Amniotic epithelial cell (primary cell): ENCODE measurements at regions not wholly inside any gene's neighbourhood (a gene's known extent, or its start where the extent isn't known, plus 50 kb on each side); places are given as distances from the start of the nearest gene placed in this dataset.

Source experiments
- DNase-seq: peaks from one replicate; pipeline ENCODE4 v3.0.0-alpha.2; 2010; ENCODE audit warnings: low read depth

DNA sequence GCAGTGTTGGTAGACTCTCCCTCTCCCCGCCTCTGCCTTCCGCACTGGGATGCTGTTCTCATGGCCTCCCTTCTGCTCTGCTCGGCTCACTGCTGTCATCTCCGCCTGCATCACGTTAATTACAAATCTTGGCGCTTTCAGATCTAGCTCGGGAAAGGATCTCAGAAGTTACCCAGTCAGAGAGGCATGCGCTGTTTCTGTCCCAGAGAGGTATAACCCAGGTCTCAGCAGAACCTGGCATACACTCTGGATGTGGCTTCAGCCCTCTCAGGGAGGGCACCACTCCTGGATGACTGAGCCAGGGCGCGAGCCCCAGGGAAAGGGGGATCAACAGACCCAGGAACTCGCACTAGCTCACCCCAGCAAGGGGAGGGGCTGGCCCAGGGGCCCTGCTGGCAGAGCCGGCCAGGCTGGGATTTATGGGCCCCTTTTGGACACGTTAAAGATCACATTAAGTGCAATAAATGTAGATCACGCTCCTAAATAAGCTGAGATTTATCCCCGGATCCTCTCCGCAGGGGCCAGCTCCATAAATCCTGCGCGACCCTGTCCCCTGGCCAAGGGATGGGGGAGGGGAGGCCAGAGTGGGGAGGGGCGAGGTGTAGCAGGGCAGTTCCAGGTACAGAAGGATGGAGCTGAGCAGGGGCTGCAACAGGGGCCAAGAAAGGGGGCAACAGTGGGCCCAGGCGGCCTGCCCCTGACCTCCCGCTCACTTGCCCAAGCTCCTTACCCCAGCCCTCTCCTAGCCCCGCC lies 101.3 kb upstream of the ZBTB40 start:
- no peak for DNase-seq

DNA sequence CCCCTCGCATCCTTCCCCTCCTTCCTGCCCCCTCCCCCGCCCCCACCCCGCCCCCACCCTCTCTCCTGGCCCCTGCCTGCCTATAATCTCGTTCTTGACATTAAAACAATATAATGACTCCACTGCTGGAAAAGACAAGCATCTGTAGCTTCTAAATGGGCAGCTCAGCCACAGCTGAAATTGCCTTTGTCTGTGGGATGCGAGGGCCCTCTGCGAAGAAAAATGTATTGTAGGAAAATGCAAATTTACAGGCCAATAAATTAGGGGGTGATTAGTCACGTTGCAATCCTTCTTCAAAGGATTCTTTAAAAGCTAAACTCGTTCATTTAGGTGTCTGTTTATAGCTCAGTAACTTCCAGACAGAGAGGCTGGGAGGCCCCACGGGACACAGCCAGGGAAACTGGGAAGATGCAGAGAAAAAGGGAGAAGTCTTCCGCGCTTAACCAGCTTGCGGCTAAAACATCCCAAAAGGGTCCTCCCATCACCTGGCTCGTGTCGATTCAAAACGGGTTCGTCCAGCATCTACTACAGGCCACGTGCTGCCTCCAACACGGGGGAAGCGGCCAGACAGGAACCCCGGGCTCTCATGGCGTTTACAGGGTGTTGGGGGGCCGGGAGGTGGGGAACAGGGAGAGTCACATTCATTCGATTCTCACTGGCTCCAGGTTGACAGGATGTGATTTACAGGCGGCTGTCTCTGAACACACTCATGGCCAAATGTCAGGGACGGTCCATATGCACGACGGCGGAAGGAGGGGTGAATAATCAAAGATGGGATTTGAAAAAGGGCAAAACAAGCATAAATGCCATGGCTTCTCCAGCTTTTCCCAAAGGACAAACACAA lies 100.5 kb upstream of the ZBTB40 start:
- no peak for DNase-seq

DNA sequence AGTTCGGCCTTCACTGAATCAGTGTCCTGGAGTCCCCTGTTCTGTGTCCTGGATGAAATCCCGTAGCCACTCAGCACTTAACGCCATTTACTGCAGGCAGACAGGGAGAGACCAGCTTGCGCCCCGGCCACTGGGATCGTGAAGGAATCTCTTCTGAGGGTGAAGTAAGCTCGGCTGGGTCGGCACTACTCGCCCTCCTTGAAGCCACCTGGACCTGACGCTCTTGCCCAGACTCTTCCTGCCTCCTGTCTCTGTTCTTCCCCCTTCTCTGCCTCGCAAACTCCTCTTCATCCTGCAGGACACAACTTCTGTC lies 99.9 kb upstream of the ZBTB40 start:
- no peak for DNase-seq

DNA sequence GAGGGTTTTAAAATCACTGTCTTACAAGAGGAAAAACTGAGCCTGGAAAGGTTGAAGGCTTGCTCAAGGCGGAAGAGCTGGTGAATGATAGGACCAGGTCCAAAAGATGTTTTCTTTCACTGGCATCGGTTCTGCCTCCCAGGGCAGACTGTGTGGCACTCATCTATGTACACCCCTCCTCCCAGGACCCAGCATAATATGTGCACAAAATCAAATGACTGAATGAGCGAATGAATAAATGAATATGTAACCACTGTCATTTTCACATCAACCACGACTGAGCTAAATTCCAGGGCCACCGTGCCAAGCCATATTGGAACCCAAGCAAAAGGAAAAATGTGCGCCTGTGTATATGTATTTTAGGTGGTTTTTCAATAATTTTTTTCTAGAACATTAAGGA lies 99.3 kb upstream of the ZBTB40 start:
- no peak for DNase-seq

DNA sequence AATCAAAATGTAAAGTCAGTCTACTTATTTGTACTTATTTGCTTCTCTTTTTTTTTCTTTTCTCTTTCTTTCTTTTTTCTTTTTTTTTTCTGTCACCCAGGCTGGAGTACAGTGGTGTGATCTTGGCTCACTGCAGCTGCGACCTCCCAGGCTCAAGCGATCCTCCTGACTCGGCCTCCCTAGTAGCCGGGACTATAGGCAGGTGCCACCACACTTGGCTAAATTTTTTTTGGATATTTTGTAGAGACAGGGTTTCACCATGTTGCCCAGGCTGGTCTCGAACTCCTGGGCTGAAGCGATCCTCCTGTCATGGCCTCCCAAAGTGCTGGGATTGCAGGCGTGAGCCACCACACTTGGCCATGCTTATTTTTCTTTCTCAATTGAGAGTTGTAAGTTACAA lies 98.8 kb upstream of the ZBTB40 start:
- DNase-seq, result no peak

DNA sequence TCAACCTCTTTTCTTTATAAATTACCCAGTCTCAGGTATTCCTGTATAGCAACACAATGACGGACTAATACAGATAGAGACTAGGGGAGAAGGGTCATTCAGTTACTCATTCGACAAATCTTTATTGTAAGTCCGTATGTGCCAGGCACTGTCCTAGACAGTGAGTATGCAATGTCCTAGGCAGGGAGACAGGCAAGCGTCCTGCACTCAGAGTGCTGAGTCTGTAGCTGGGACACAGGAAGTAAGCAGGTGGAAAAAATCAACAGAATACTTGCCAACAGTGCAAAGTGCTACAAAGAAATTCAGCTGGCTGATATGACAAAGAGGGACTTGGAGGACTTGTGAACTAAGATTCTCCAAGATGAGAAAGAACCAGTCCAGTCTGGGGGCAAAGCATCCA lies 92.2 kb upstream of the ZBTB40 start:
- DNase-seq, result no peak

DNA sequence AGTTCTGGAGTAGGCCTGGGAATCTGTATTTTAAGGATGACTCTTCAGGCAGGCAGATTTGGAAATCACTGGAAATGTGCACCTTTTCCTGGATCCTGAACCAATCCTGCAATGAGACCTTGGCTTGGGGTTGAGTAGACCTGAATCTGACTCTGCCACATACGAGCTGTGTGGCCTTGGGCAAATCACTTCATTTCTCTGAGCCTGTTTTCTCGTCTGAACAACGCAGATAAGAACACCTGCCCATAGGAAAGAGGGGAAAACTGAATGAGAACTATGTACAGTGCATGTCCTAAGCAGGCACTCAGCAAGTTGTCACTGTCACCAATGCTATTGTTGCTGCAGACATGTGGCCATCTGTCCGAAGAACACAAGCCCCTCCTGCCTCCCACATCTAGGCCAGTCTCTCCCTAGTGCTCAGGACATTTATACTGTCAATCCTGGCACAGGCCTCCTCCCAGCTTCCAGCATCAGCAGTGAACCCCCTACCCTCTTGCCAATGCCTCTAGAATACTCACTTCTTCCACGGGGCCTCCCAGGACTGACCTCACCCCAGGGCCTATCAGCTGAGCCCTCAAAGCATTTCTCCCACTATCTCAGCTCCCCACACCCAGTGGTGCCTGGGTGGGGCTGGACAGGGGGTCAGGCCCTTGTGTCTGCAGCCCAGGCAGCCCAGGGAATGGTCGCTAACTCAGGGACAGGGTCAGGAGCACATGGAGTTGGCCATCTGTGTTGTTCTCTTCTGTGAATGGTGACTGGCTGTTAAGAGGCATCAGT lies 88.8 kb upstream of the ZBTB40 start:
- DNase-seq, result no peak

DNA sequence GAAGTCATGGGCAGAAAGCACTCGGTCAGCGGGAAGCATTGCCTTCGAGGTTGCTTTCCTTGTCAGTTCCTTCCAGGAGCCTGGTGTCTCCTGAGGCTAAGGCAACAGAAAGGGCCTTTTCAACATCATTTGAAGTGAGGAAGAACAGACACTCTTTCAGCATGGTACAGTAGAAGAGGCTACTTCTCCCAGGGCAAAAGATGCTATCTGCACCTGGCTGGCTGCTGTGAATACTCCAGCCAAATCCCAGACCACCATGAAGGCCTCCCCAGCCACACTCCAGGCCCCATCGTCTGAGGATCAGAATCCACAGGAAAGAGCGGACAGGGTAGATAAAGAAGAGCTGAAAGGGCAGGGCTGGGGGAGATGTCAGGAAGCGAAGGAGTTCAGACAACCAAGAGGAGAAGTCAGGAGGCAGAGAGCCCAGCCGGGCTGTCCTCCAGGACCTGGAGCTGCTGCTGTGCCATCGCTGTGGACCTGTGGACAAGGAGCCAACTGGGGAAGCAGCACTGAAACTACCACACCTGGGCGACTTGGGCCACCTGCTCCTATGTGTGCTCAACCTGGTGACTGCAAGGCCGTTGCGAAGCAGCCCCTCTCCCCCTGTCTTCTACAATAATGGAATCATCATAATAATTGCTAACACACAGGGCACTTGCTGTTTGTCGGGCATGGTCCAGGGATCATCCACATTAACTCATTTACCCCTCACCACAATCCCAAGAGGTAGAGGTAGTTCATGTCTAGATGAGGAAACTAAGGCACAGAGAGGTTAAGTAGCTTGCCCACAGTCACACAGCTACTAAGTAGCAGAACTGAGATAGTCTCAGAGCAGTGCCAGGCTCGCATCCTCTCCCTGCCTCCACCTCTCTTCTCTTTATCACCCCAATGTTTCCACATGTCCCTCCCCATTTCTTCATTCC lies 88.0 kb upstream of the ZBTB40 start:
- no peak for DNase-seq

DNA sequence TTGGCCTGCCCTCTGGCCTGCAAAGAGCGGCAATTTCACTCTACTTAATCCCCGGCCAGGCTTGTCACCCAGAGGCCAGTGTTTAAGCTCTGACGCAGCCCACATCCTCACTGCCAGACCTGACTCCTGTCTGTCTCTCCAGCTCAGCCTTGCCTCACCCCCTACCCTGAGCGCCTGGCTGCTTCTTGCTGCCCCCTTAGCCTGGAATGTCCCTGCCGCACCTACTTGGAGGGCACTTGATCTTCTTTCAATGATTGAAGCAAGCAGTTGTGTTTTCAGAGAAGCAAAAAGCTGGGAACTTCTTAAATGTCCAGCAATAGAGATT lies 87.4 kb upstream of the ZBTB40 start:
- DNase-seq, result no peak

DNA sequence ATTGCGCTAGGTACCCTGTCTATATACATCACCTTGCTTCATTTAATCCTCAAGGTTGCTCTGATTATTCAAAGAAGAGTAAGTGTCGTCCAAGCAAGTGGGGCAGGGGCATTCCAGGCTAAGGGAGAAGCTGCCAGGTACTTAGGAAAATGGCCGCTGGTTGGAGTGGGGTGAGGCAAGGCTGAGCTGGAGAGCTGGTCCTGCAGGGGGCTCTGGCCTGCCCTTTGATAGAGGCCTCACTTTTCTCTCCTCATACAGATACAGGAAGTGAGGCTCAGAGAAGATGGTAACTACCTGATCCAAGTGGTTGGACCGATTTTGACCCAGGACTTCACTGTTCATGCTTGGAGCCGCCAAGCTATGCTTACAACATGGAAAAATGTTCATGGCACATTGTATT lies 86.9 kb upstream of the ZBTB40 start:
- DNase-seq, result no peak

DNA sequence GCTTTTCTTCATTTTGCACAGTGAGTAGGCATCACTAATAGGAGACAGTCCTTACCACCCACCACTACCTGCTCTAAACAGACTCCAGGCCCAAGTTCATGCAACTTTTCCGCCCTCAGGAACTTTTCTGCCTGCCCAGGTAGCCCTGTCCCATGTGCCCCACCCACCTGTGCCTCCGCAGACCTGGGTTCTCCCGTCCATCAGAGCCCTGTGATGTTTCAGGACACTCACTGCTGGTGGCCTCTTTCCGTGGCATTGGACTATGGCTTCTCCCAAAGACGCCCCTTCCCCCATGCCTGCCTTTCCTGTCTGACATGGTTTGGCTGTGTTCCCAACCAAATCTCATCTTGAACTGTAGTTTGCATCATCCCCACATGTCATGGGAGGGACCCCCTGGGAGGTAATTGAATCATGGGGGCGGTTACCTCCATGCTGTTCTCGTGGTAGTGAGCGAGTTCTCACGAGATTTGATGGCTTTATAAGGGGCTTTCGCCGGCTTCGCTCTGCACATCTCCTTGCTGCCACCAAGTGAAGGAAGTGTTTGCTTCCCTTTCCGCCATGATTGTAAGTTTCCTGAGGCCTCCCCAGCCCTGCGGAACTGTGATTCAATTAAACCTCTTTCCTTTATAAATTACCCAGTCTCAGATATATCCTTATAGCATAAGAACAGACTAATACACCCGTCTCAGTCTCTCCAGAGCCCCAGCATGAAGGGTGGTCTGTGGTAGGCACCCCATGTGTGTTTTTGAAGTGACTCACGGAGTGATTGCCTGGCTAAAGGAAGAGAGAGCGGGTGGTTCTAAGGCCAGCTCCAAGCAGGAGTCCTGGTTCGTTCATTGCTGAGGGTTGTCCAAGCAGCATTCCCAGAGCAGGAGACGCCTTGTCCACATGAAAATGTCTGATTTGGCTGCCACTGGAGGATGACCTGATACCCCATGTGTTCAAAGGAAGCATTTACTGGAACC lies 86.0 kb upstream of the ZBTB40 start:
- DNase-seq, result no peak

DNA sequence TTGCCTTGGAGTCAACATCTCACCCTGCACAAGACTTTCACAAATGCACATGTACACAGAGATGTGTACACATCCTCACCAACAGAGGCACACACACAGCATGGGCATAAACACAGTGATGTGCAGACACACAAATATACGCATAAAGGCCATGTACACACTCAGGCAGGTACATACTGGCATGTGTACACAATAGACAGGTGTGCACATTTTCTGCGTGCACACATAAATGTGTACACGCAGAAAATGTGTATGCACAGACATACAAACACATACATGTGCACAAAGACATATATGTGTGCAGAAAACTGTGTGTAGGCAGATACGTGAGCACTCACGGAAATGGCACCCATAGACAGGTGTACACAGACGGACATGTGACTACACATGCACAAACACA lies 85.3 kb upstream of the ZBTB40 start:
- DNase-seq, result no peak

DNA sequence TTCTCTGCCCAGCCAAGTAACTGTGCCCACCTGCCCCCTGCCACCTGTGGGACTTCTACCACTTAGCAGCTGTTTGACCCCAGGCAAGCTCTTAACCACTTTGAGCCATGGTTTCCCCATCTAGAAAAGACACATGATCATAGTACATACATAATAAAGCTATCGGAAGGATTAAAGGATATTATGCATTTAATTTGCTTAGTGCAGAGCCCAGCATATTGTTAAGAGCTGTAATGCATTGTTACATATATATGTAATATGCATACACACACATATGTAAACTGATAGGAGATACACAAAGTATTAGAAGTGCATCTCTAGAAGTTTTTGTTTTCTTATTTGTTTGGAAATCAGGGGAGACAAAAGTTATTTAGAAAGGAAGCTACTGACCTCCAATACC lies 83.5 kb upstream of the ZBTB40 start:
- DNase-seq, result no peak

DNA sequence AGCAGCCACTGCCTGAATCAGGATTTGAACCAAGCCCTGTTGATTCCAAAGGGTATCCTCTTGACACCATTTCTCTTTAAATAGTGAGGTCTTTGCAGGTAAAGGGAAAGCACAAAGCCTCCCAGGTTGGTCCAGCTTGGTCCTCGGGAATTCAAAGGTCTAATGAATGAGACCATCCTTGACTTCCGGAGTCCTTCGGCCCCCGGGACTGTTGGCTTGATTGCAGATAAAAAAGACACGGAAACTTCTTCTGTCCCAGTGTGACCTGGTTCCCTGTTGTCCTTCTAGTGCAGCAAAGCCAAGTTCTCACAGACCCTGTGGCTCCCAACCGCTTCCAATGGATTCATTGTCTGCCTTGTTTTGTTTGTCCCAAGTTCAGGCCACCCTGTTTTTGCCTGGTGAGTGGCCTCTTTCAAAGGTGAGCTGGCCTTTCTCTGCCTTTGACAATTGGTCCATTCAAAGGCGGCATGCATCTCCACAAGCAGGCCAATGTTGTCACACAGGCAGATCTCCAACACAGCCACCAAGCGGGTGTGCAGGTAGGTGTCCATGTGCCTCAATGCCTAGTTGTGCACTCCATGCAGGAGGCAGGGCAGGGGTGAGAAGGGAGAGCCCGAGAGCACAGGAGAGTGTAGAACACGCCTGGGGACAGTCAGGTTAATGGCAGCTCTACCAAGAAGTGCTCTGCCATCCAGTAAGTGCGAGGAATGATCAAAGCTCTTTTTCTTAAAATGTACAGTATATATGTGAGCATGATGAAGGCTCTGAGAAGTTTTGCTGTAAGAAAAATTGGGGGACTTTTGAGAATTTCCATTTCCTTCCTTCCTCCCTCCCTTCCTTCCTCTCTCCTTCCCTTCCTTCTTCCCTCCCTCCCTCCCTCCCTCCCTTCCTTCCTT lies 82.1 kb upstream of the ZBTB40 start:
- no peak for DNase-seq

DNA sequence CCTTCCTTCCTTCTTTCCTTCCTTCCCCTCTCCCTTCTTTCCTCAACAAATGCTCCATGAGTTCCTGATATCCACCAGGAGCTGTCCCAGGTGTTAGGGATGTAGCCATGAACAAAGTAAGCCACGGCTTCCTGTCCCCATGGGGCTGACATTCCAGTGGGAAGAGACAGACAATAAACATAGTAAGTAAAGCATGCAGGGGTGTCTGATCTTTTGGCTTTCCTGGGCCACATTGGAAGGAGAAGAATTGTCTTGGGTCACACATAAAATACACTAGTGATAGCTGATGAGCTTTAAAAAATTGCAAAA lies 81.5 kb upstream of the ZBTB40 start:
- DNase-seq, result no peak

DNA sequence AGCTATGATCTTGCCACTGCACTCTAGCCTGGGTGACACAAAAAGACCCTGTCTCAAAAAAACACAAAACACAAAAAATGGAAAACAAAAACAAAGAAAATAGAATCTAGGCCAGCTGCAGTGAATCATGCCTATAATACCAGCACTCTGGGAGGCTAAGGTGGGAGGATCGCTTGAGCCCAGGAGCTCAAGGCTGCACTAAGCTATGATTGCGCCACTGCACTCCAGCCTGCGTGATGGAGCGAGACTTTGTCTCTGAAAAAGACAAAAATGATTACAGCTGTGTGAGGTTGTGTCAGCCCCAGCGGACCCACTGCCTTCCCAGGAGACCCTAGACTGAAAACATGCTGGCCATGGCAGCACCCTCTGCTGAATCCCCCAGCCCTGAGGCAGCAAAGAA lies 80.2 kb upstream of the ZBTB40 start:
- DNase-seq, result peak; percentile 22

DNA sequence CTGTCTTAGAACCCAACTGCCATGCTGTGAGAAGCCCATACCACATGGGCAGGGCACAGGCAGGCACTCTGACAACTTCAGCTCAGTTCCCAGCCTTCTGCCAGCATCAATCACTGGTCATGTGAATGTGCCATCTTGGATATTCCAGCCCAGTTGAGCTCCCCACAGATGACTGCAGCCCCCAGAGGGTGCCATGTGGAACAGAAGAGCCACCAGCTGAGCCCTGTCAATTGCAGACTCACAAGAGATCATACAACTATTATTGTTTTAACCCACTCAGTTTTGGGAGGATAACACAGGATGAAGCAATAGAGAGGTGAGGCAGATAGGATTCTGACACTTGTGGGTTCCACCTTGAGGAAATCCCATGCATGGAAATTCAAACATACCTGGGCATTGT lies 78.4 kb upstream of the ZBTB40 start:
- no peak for DNase-seq

DNA sequence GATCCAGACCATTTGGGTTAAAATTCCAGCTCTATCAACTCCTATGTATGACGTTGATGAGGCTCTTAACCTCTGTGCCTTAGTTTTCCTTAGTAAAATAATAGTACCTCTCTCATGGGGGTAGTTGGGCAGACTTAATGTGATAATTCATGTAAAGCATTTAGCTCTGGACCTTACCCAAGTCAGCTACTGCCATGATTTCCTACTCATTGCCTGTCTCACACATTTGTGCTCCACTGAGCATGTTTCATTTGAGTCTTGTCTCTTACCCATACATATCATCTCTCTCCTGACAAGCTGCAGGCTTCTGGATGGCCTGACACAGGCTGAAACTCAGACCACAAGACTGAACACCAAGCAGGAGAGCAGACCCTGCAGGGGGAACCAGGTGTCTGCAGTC lies 77.7 kb upstream of the ZBTB40 start:
- DNase-seq, result no peak

DNA sequence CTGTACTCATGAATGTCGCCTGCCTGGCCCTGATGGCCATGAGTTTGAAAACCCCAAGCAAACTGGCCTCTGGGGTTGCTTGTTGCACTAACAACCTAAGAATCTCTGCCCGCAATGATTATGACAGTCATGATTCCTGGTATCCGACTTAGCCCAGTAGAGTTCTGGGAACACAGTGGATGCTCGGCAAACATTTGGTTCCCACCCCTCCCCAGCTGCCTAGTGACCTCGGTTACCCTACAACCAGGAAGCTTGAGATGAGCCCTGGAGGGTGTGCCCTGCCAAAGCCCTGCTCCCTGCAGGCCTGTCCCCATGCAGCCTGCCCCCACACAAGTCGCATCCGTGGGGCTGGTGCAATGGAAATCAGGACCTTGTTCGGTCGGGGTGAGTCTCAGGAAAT lies 76.0 kb upstream of the ZBTB40 start:
- DNase-seq, result no peak

DNA sequence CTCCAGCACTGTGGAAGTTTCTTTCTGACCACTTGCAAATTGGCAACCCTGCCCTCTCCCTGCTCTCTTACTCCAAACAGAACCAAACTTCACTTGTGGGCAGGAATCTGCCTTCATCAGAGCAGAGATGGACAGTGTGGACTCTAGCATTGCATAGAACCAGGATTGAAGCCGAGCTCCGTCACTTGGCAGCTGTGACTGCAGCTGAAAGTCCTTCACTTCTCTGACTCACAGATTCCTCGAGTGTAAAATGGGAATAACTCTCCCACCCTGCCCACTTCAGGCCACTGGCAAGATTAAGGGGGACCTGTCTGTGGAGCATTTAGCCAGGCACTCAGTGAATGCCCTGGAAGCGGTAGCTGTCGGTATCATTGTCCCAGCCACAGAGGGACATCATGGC lies 75.7 kb upstream of the ZBTB40 start:
- DNase-seq, result no peak
